PC-3 (cell line): ENCODE measurements at regions not wholly inside any gene's neighbourhood (a gene's known extent, or its start where the extent isn't known, plus 50 kb on each side); places are given as distances from the start of the nearest gene placed in this dataset.

Experiments
- ATAC-seq: fragments of 200-7000 bp; cut with Tn5 transposase; 2 replicates; pipeline ENCODE4 v1.9.1; 2020; ENCODE audit warnings: mild to moderate bottlenecking, moderate library complexity
- BruUV-seq: library from RNA; stranded (reverse); fragments of 400-500 nt; replicated peaks from 2 replicates; lab custom pipeline; 2021; lab: Mats Ljungman, UMichigan
- CTCF ChIA-PET: fragments of 300-600 bp; sonication (Branson Sonifier 250); formaldehyde crosslinking; loops from one replicate; lab custom pipeline; 2022; ENCODE audit warnings: antibody characterized with exemption; lab: Charles Lee
- POLR2A ChIA-PET: fragments of 300-600 bp; sonication (Branson Sonifier 250); formaldehyde crosslinking; loops from one replicate; lab custom pipeline; 2022; ENCODE audit warnings: antibody characterized with exemption; ENCODE audit not compliant: unreplicated experiment; lab: Charles Lee
- DNase-seq: peaks from one replicate; pipeline ENCODE4 v3.0.0-alpha.2; 2015
- H2AFZ ChIP-seq: fragments of 300-600 bp; sonication (generic); 2 replicates; pipeline ENCODE4 v1.6.0; 2016; ENCODE audit warnings: antibody characterized with exemption, low read length
- H3F3A ChIP-seq: fragments of 300-600 bp; sonication (generic); one replicate; pipeline ENCODE4 v1.6.0; 2017; ENCODE audit warnings: antibody characterized with exemption, low read length, control low read depth, mild to moderate bottlenecking; ENCODE audit not compliant: unreplicated experiment
- H3K27ac ChIP-seq: fragments of 300-600 bp; sonication (generic); 2 replicates; pipeline ENCODE4 v1.5.1; 2016; ENCODE audit warnings: mild to moderate bottlenecking, low read length
- H3K27me3 ChIP-seq: fragments of 300-600 bp; sonication (generic); 2 replicates; pipeline ENCODE4 v1.6.1; 2016; ENCODE audit warnings: low read length, mixed read lengths
- H3K36me3 ChIP-seq: fragments of 300-600 bp; sonication (generic); 2 replicates; pipeline ENCODE4 v1.6.1; 2016; ENCODE audit warnings: low read depth, mixed run types, low read length, mixed read lengths
- H3K4me1 ChIP-seq: fragments of 300-600 bp; sonication (generic); 2 replicates; pipeline ENCODE4 v1.5.1; 2016; ENCODE audit warnings: low read length; ENCODE audit not compliant: insufficient read depth
- H3K4me2 ChIP-seq: fragments of 300-600 bp; sonication (generic); 2 replicates; pipeline ENCODE4 v1.6.0; 2016; ENCODE audit warnings: low read length
- H3K4me3 ChIP-seq: fragments of 300-600 bp; sonication (generic); 2 replicates; pipeline ENCODE4 v1.5.1; 2016; ENCODE audit warnings: mild to moderate bottlenecking, low read length, mixed read lengths
- H3K79me2 ChIP-seq: fragments of 300-600 bp; sonication (generic); 2 replicates; pipeline ENCODE4 v1.6.1; 2017; ENCODE audit warnings: low read length, mixed read lengths
- H3K9ac ChIP-seq: fragments of 300-600 bp; sonication (generic); 2 replicates; pipeline ENCODE4 v1.6.0; 2016; ENCODE audit warnings: mild to moderate bottlenecking, low read length
- H3K9me2 ChIP-seq: fragments of 300-600 bp; sonication (generic); replicated peaks from 2 replicates; pipeline ENCODE4 v1.6.1; 2016; ENCODE audit warnings: mixed run types, low read length, mixed read lengths
- H3K9me3 ChIP-seq: fragments of 300-600 bp; sonication (generic); 2 replicates; pipeline ENCODE4 v1.6.1; 2016; ENCODE audit warnings: low read length, mixed read lengths
- H4K20me1 ChIP-seq: fragments of 300-600 bp; sonication (generic); 2 replicates; pipeline ENCODE4 v1.6.1; 2016; ENCODE audit warnings: low read length, mixed read lengths
- EZH2 ChIP-seq: fragments of 300-600 bp; sonication (generic); IDR thresholded peaks from one replicate; pipeline ENCODE4 v1.6.1; 2017; ENCODE audit warnings: antibody characterized with exemption, mild to moderate bottlenecking, low read length; ENCODE audit not compliant: unreplicated experiment
- EZH2phosphoT487 ChIP-seq: fragments of 300-600 bp; sonication (generic); IDR thresholded peaks from 2 replicates; pipeline ENCODE4 v1.6.1; 2018; ENCODE audit warnings: mild to moderate bottlenecking, antibody characterized with exemption, low read length, borderline replicate concordance
- intact Hi-C: fragments of 100-400 bp; cut with micrococcal nuclease; formaldehyde crosslinking; loops from 2 replicates; pipeline ENCODE4 v1.9.0; 2023
- TF ChIP-seq, protein P1 (sequence below): fragments of 300-600 bp; sonication (generic); conservative IDR thresholded peaks from 2 replicates; pipeline ENCODE4 v1.5.1; 2017; ENCODE audit warnings: antibody characterized with exemption, low read depth, mild to moderate bottlenecking, low read length

GRCh38 chr7:144960763-144961162 lies 124.9 kb upstream of the TPK1 start:
- Histone ChIP-seq H3K4me3 (no peak overlapping the region), H3K27ac (no peak overlapping the region), H3K4me1 (no peaks in the 10 kb centered on the region), H3K4me2 (no peak overlapping the region), H3K9me2 (no peaks in the 10 kb centered on the region), H3K9ac (no peak overlapping the region), H4K20me1 (no peaks in the 10 kb centered on the region), H3K36me3 (no peaks in the 10 kb centered on the region), H3K9me3 (no peaks in the 10 kb centered on the region), H3K79me2 (no peaks in the 10 kb centered on the region), H2AFZ (no peak overlapping the region), H3K27me3 (no peaks in the 10 kb centered on the region), H3F3A (no peaks in the 10 kb centered on the region)
- ChIA-PET CTCF (no interaction called here), POLR2A (no interaction called here)
- ATAC-seq, result no peak
- no TSS peak for BruUV-seq
- intact Hi-C loops, result no loop called here
- TF ChIP-seq, protein P1, sequence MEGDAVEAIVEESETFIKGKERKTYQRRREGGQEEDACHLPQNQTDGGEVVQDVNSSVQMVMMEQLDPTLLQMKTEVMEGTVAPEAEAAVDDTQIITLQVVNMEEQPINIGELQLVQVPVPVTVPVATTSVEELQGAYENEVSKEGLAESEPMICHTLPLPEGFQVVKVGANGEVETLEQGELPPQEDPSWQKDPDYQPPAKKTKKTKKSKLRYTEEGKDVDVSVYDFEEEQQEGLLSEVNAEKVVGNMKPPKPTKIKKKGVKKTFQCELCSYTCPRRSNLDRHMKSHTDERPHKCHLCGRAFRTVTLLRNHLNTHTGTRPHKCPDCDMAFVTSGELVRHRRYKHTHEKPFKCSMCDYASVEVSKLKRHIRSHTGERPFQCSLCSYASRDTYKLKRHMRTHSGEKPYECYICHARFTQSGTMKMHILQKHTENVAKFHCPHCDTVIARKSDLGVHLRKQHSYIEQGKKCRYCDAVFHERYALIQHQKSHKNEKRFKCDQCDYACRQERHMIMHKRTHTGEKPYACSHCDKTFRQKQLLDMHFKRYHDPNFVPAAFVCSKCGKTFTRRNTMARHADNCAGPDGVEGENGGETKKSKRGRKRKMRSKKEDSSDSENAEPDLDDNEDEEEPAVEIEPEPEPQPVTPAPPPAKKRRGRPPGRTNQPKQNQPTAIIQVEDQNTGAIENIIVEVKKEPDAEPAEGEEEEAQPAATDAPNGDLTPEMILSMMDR, result no peak
- TF ChIP-seq EZH2, result no peak
- TF ChIP-seq EZH2phosphoT487, result no peak
- DNase-seq, result no peak

DNA sequence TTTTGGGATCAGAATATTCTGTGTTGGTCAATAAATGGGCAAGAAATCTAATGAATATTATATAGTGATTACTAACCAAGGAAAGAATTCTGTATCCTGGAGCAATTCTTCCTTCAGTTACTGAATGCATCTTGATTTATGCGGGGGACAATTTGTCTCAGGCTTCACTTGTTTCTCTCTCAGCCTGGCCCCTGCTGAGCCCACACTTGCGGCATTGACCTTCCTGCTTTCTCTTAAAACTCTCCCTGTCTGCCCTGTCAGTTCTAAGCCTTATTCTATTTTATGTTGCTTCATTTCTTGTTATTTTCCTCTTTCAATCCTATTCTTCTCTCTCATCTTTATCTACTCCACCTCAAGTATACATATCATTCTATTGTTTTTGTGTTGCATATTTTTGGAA lies 122.1 kb upstream of the TPK1 start:
- ATAC-seq (no peak), DNase-seq (no peak)
- no peaks in the 10 kb centered on the region for H3K9me3 ChIP-seq
- no peak overlapping the region for H3K9ac ChIP-seq
- no peak overlapping the region for H3K27ac ChIP-seq
- ChIA-PET POLR2A (no interaction called here), CTCF (no interaction called here)
- intact Hi-C loops, result no loop called here
- no peaks in the 10 kb centered on the region for H3K36me3 ChIP-seq
- H4K20me1 ChIP-seq, result no peaks in the 10 kb centered on the region
- H3K4me2 ChIP-seq, result no peak overlapping the region
- H3K4me1 ChIP-seq, result no peaks in the 10 kb centered on the region
- H3F3A ChIP-seq, result no peaks in the 10 kb centered on the region
- H3K4me3 ChIP-seq, result no peak overlapping the region
- BruUV-seq, result no TSS peak
- no peak overlapping the region for H2AFZ ChIP-seq
- H3K79me2 ChIP-seq, result no peaks in the 10 kb centered on the region
- H3K9me2 ChIP-seq, result no peaks in the 10 kb centered on the region
- H3K27me3 ChIP-seq, result no peaks in the 10 kb centered on the region
- TF ChIP-seq, protein P1, result no peak
- TF ChIP-seq EZH2phosphoT487 (no peak), EZH2 (no peak)

DNA sequence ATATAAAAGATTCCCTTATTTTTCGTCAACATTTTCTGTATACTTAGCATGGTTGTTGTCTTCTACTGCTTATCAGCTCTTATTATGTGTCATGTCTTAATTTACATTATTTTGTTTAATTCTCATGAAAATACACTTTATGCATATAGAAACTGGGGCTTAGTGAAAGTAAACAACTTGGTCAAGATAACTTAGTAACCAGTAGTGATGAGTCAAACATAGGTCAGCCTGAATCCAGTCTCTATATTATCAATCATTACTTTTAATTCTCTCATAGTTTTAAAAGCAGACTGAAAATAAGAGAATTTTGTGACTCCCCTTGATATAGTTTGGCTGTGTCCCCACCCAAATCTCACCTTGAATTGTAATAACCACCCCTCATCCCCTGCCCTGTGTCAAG lies 119.6 kb upstream of the TPK1 start:
- intact Hi-C loops, result no loop called here
- Histone ChIP-seq H3K9me2 (no peaks in the 10 kb centered on the region), H3K9me3 (no peaks in the 10 kb centered on the region), H3K27ac (no peak overlapping the region), H3K4me3 (no peak overlapping the region), H3K9ac (no peak overlapping the region), H3K27me3 (no peaks in the 10 kb centered on the region), H3K4me2 (no peak overlapping the region), H3K4me1 (no peaks in the 10 kb centered on the region), H3K36me3 (no peaks in the 10 kb centered on the region), H3K79me2 (no peaks in the 10 kb centered on the region), H3F3A (no peaks in the 10 kb centered on the region), H4K20me1 (no peaks in the 10 kb centered on the region), H2AFZ (no peak overlapping the region)
- no peak for ATAC-seq
- BruUV-seq, result no TSS peak
- TF ChIP-seq EZH2, result no peak
- no peak for TF ChIP-seq EZH2phosphoT487
- TF ChIP-seq, protein P1, result no peak
- CTCF ChIA-PET, result no interaction called here
- POLR2A ChIA-PET, result no interaction called here
- DNase-seq, result no peak
